ENCODE measurements at regions not wholly inside any gene's neighbourhood (a gene's known extent, or its start where the extent isn't known, plus 50 kb on each side); places are given as distances from the start of the nearest gene placed in this dataset.

DNA sequence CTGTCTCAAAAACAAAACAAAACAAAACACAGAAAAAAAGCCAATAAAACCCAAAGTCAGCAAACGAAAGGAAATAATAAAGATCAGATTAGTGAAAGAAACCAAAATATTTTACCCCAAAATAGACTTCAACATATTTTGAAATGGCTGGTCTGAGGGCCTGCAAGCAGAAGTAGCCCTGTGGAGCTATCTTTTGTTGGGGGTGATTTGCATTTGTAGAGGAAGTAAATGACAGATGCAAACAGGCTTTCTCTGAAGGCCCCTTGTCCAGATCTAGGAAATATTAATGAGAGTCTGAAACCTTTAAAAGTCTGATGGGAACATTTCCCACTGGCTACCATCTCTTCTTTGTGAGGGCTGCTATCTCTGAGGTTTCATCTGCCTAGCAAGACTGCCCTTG lies 74.0 kb downstream of the GCNT4 start:
- TF ChIP-seq EP300 (IDR thresholded peaks at IDR 0.05) (no peak), POLR2A (IDR thresholded peaks at IDR 0.05) (no peak), CTCF (IDR thresholded peaks at IDR 0.05) (no peak)

All from stomach (tissue), 4 donors.